ENCODE measurements at regions not wholly inside any gene's neighbourhood (a gene's known extent, or its start where the extent isn't known, plus 50 kb on each side); places are given as distances from the start of the nearest gene placed in this dataset.

GRCh38 chr18:45349467-45349866 lies 265.8 kb upstream of the SLC14A2 start:
- H3K4me1 ChIP-seq (ENCODE audit: low read depth, poor library complexity, severe bottlenecking), result no peaks in the 10 kb centered on the region
- no peaks in the 10 kb centered on the region for H4K20me1 ChIP-seq (ENCODE audit: insufficient read depth)
- H3K4me2 ChIP-seq, result no peak overlapping the region
- H3K27ac ChIP-seq, result no peak overlapping the region
- H3K4me3 ChIP-seq (IDR thresholded peaks at IDR 0.05; ENCODE audit: insufficient read depth, low read depth, low read length), result no peak overlapping the region
- TF ChIP-seq, protein P1, sequence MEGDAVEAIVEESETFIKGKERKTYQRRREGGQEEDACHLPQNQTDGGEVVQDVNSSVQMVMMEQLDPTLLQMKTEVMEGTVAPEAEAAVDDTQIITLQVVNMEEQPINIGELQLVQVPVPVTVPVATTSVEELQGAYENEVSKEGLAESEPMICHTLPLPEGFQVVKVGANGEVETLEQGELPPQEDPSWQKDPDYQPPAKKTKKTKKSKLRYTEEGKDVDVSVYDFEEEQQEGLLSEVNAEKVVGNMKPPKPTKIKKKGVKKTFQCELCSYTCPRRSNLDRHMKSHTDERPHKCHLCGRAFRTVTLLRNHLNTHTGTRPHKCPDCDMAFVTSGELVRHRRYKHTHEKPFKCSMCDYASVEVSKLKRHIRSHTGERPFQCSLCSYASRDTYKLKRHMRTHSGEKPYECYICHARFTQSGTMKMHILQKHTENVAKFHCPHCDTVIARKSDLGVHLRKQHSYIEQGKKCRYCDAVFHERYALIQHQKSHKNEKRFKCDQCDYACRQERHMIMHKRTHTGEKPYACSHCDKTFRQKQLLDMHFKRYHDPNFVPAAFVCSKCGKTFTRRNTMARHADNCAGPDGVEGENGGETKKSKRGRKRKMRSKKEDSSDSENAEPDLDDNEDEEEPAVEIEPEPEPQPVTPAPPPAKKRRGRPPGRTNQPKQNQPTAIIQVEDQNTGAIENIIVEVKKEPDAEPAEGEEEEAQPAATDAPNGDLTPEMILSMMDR (conservative IDR thresholded peaks at IDR 0.05; ENCODE audit: low read depth, low read length), result no peak
- H3K27me3 ChIP-seq (ENCODE audit: insufficient read depth, low read depth), result no peaks in the 10 kb centered on the region
- no peak overlapping the region for H3K9ac ChIP-seq
- no peak overlapping the region for H2AFZ ChIP-seq (ENCODE audit: low read depth)
- H3K79me2 ChIP-seq (ENCODE audit: insufficient read depth, low read depth), result no peaks in the 10 kb centered on the region
- H3K36me3 ChIP-seq (ENCODE audit: insufficient read depth), result no peaks in the 10 kb centered on the region

GRCh38 chr18:45350404-45351156 lies 264.7 kb upstream of the SLC14A2 start:
- no peak overlapping the region for H3K9ac ChIP-seq
- H2AFZ ChIP-seq (ENCODE audit: low read depth), result no peak overlapping the region
- H4K20me1 ChIP-seq (ENCODE audit: insufficient read depth), result no peaks in the 10 kb centered on the region
- H3K27ac ChIP-seq, result no peak overlapping the region
- no peak overlapping the region for H3K4me2 ChIP-seq
- H3K36me3 ChIP-seq (ENCODE audit: insufficient read depth), result no peaks in the 10 kb centered on the region
- no peaks in the 10 kb centered on the region for H3K4me1 ChIP-seq (ENCODE audit: low read depth, poor library complexity, severe bottlenecking)
- TF ChIP-seq, protein P1 (conservative IDR thresholded peaks at IDR 0.05; ENCODE audit: low read depth, low read length), result no peak
- H3K4me3 ChIP-seq (IDR thresholded peaks at IDR 0.05; ENCODE audit: insufficient read depth, low read depth, low read length), result no peak overlapping the region
- no peaks in the 10 kb centered on the region for H3K79me2 ChIP-seq (ENCODE audit: insufficient read depth, low read depth)
- no peaks in the 10 kb centered on the region for H3K27me3 ChIP-seq (ENCODE audit: insufficient read depth, low read depth)

DNA sequence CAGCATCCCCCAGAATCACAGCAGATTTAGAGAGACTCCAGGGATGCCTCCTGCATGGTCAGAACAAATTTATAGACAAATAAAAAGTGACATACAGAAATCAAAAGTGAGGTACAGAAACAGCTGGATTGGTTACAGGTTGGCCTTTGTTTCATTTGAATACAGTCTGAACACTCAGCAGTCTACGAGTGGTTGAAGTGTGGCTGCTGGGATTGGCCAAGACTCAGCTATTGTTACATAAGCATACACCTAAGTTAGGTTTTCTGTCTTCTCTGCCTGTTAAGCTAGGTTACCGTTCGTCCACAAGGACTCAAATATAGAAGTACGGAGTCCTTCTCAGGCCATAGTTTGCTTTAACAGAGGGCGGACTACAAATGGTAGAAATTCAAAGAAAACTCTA lies 262.4 kb upstream of the SLC14A2 start:
- H4K20me1 ChIP-seq (ENCODE audit: insufficient read depth), result no peaks in the 10 kb centered on the region
- no peak overlapping the region for H3K27ac ChIP-seq
- H3K4me3 ChIP-seq (IDR thresholded peaks at IDR 0.05; ENCODE audit: insufficient read depth, low read depth, low read length), result no peak overlapping the region
- no peaks in the 10 kb centered on the region for H3K79me2 ChIP-seq (ENCODE audit: insufficient read depth, low read depth)
- TF ChIP-seq, protein P1 (conservative IDR thresholded peaks at IDR 0.05; ENCODE audit: low read depth, low read length), result no peak
- H3K27me3 ChIP-seq (ENCODE audit: insufficient read depth, low read depth), result no peaks in the 10 kb centered on the region
- no peak overlapping the region for H3K4me2 ChIP-seq
- no peak overlapping the region for H3K9ac ChIP-seq
- H2AFZ ChIP-seq (ENCODE audit: low read depth), result no peak overlapping the region
- no peaks in the 10 kb centered on the region for H3K4me1 ChIP-seq (ENCODE audit: low read depth, poor library complexity, severe bottlenecking)
- no peaks in the 10 kb centered on the region for H3K36me3 ChIP-seq (ENCODE audit: insufficient read depth)

DNA sequence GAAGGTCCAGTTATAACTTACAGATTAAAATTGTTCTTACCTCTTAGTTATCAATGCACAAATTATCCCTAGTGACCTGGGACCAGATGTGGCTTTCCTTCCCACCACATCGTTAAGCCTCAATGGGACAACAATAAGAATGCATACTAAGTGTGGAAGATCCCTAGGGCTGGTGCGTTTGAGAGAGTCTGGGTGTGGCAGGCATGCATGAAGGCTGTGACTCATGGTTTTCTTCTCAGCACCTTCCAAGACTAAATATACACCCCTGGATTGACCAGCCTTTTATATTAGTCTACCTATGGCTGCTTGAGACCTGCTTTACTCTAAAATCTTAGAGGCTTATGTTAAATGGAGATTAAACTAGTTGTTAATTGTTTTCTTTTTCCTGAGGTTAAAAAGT lies 261.7 kb upstream of the SLC14A2 start:
- Histone ChIP-seq H4K20me1 (ENCODE audit: insufficient read depth) (no peaks in the 10 kb centered on the region), H2AFZ (ENCODE audit: low read depth) (no peak overlapping the region), H3K4me1 (ENCODE audit: low read depth, poor library complexity, severe bottlenecking) (no peaks in the 10 kb centered on the region), H3K4me2 (no peak overlapping the region), H3K27ac (no peak overlapping the region), H3K36me3 (ENCODE audit: insufficient read depth) (no peaks in the 10 kb centered on the region), H3K9ac (no peak overlapping the region), H3K27me3 (ENCODE audit: insufficient read depth, low read depth) (no peaks in the 10 kb centered on the region), H3K79me2 (ENCODE audit: insufficient read depth, low read depth) (no peaks in the 10 kb centered on the region), H3K4me3 (IDR thresholded peaks at IDR 0.05; ENCODE audit: insufficient read depth, low read depth, low read length) (no peak overlapping the region)
- TF ChIP-seq, protein P1 (conservative IDR thresholded peaks at IDR 0.05; ENCODE audit: low read depth, low read length), result no peak

Measured in KMS-11 (cell line).